HG03442 (cell line): ENCODE measurements at regions not wholly inside any gene's neighbourhood (a gene's known extent, or its start where the extent isn't known, plus 50 kb on each side); places are given as distances from the start of the nearest gene placed in this dataset.

Source experiments
- ATAC-seq: cut with Tn5 transposase; IDR thresholded peaks from one replicate; pipeline ENCODE4 v1.9.1; 2021; ENCODE audit warnings: mild to moderate bottlenecking, moderate library complexity; ENCODE audit not compliant: unreplicated experiment

- no peak for ATAC-seq
Observed at GRCh38 chr11:79894111-79894510, 453.3 kb upstream of the TENM4 start.

GRCh38 chr11:79890272-79890671, 449.4 kb upstream of the TENM4 start:
- ATAC-seq = no peak

DNA sequence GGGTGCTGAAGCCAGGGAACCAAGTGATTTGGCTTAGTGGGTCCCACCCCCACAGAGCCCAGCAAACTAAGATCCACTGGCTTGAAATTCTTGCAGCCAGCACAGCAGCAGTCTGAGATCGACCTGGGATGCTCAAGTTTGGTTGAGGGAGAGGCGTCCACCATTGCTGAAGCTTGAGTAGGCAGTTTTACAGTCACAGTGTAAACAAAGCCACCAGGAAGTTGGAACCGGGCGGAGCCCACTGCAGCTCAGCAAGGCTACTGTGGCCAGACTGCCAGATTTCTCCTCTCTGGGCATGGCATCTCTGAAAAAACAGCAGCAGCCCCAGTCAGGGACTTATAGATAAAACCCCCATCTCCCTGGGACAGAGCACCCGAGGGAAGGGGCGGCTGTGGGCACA, 424.1 kb upstream of the TENM4 start:
- no peak for ATAC-seq

GRCh38 chr11:79860336-79860735, 419.5 kb upstream of the TENM4 start:
- no peak for ATAC-seq

DNA sequence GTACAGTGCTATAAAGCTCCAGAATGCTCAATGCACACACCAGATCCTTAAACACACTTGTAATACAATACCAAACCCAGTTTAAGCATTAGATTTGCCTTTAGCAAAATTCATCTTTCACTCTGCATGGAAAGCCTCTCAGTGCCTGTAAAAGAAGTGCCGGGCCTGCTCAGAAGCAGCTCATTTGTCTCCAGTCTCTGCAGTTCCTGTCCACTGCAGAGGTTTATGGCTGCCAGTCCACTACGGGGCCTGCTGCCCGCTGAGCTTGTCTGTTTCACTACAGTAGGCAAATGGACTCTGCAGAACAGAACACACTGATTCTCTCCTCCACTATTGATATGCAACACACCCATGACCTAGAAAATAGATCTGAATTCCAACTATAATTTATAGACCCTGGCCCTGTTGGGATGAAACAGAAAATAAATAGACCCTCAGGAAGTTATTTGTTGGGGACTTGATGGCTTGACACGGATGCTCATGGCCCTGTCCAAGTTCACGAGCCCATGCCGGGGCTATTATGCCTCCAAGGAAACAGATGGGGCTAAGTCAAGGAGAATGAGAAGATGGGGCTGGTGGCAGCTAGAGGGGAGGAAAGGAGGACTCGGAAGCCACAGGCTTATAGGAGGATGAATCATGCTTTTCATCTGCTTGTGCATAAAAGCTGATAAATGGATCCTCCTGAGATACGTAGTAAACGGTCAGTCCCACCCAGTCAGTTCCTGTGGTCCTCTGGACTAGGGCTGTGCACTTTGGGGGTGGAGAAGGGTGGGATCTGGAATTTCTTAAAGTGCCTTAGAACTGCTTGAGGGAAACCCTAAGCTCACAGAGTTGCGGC, 416.8 kb upstream of the TENM4 start:
- no peak for ATAC-seq

GRCh38 chr11:79852176-79852575, 411.3 kb upstream of the TENM4 start:
- no peak for ATAC-seq

GRCh38 chr11:79845002-79845709, 404.3 kb upstream of the TENM4 start:
- no peak for ATAC-seq

DNA sequence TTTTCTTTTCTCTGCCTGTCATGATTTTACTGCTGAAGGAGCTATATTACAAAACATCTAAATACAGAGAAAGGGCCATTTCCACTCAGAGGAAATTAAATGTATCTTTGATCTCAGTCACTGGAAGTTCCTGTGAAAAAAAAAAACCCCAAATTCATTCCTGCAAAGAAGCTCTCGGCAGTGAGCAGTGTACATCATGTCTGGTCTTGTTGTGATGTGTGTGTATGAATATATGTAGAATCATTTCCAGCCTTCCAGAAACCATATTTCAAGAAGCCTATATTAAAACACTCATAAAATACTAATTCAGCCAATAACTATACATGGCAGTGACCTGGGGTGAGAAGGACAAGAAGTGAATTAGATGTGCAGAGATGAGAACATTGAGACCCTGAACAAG, 393.2 kb upstream of the TENM4 start:
- ATAC-seq = no peak

DNA sequence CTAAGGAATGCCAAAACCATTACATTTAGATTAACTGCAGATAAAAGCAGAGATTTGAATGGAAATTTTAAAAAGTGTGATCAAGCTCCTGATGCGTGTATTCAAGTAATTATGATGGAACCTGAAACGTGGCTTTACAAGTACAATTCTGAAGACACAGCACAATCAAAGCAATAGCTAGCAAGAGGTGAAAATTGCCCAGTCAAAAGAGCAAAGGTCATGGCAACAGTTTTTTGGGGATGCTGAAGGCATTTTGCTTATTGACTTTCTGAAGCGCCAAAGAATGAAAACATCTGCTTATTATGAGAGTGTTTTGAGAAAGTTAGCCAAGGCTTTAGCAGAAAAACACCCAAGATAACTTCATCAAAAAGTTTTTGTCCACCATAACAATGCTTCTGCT, 389.6 kb upstream of the TENM4 start:
- ATAC-seq = no peak

DNA sequence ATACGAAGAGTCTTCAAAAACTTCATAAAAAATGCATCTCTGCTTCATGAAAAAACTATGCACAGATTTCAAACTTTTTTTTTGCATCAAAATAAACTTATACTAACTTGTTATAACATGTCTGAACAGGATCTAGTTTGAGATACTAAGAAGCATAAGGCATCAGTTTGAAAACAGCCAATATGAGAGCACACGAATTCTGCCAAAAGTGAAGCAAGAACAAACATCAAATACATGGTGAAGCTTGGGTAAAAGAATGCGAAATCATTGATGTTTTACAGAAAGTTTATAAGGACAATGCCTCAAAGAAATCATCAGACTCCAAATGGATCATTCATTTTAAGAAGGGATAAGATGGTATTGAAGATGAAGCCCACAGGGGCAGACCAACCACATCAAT, 389.1 kb upstream of the TENM4 start:
- no peak for ATAC-seq

- ATAC-seq = no peak
Observed at GRCh38 chr11:79822766-79823165, 381.9 kb upstream of the TENM4 start.

DNA sequence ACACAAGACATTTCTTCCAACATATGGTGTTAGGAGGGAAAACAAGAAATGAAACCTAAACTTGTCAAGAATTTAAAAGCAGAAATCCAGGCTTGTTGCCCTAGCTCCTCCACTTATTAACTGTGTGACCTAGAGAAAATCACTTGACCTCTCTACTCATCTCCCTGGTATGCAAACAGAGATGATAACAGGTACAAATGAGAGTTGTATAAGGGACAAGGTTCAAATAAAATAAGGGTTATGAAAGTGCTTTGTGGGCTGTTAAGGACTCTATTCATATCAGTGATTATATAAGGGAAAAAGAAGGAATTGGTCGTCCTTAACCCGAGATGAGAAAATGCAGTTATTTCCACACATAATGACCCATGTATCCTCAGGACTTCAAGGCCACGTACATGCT, 372.7 kb upstream of the TENM4 start:
- ATAC-seq = no peak

GRCh38 chr11:79809487-79809886, 368.7 kb upstream of the TENM4 start:
- no peak for ATAC-seq

DNA sequence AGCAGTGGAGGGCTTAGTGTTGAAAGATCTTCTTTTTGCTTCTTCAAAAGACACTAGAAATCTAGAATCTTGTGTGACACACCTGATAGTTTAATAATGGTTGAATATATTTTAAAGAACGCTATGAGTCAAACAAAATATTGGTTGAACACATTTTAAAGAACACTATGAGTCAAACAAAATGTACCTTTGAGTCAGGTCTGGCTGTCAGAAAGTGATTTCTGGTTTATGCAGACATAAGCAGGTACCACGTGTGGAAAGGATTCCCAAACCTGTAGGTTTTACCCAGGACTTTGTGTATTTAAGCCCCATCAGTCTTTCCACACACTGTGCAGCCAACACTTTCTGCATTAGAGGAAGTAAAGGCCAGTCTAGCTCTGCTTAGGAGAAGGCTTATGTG, 366.7 kb upstream of the TENM4 start:
- ATAC-seq = no peak

DNA sequence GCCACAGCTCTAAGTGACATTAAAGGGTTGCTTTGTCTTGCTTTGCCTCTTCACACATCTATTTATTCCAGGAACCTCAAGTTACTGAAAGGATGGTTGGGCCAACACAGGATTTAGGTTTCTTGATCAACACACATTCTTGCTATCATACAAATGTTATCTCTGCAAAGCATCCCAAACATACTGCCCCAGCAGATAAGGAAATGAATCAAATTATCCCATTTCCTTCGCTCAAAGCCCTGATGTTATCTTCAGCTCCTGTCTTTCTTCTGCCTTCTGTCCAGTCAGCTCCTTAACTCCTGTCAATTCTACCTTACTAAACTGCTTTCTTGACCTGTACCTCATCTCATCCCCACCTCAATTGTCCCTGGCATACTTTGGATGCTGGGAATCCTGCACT, 355.9 kb upstream of the TENM4 start:
- no peak for ATAC-seq

GRCh38 chr11:79794484-79795393, 353.9 kb upstream of the TENM4 start:
- no peak for ATAC-seq

GRCh38 chr11:79794057-79794456, 353.2 kb upstream of the TENM4 start:
- ATAC-seq = no peak

DNA sequence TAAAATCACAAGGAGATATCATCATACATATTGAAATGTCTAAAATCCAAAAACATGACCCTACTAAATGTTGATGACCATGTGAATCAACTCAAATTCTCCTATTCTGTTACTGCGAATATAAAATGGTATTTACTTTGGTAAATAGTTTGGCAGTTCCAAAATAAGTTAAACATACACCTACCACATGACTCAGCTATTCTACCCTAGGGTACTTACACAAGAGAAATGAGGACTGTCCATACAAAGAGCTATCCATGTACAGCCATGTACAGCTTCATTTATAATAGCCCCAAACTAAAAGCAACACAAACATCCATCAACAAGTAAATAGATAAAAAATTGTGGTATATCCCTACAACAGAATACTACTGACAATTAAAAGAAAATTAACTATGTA, 346.1 kb upstream of the TENM4 start:
- no peak for ATAC-seq

DNA sequence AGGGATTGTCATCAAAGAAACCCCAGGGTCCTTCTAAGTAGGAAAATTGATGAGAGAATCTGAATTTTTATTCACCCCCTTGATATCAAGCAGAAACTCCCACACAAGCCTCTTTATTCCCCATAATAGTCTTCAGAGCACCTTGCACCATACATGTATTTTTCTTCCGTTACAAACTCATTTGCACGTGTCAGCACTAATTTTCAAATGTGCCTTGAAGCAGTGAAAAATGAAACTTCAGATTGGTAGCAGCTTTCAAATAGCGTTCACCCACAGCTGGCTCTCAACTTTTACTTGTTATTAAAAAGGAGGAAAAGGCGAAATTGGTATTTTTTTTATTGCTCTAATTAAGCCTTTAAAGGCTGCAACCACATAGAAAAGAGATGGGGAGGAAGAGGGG, 343.0 kb upstream of the TENM4 start:
- no peak for ATAC-seq

DNA sequence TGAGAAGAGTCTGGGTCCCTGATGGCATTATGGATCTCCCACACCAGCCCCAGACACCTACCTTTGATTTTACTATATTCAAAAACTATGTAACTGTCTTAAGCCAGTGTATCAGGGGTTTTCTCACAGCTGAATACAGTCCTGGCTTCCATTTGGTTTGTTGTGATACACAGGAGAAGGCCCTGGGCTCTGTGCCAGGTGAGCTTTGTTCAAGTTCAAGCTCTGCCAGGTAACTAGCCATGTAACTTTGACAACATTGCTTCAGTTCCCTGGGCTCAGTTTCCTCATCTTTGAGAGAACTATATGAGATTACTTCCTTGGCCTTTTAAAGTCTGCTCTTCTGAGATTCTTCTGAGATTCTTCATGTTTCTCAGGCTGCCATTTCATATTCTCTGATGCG, 327.5 kb upstream of the TENM4 start:
- ATAC-seq = no peak

- ATAC-seq = no peak
Observed at GRCh38 chr11:79762279-79762921, 321.6 kb upstream of the TENM4 start.
